ENCODE measurements at regions not wholly inside any gene's neighbourhood (a gene's known extent, or its start where the extent isn't known, plus 50 kb on each side); places are given as distances from the start of the nearest gene placed in this dataset.

DNA sequence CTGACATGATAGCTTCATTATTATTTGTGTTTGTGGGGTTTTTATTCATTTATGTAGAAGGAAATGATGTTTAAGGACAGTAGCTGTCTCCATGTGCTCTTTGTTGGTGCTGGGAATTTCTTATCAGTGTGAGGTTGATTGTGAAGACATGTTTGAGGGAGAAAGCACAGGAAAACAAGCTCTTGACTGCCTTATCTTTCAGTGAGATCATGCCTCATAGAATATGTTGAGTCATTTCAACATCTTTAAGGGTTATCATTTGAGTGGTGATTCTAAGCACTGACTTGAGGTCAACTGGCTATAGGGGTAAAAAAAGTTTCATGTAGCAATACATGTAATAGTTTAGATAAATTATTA lies 405.1 kb upstream of the ADAMTS5 start:
- ChIA-PET CTCF (no interaction called here), POLR2A (no interaction called here)
- peak in 1 of 2 experiments; percentile 12 for DNase-seq
- no peaks in the 10 kb centered on the region for H3K36me3 Mint-ChIP-seq (ENCODE audit: insufficient read depth, unreplicated experiment)
- H3K9me3 Mint-ChIP-seq (ENCODE audit: unreplicated experiment), result no peaks in the 10 kb centered on the region
- H3K4me1 ChIP-seq, result peaks cover 32% of the 10 kb centered on the region
- TF ChIP-seq, protein P1, sequence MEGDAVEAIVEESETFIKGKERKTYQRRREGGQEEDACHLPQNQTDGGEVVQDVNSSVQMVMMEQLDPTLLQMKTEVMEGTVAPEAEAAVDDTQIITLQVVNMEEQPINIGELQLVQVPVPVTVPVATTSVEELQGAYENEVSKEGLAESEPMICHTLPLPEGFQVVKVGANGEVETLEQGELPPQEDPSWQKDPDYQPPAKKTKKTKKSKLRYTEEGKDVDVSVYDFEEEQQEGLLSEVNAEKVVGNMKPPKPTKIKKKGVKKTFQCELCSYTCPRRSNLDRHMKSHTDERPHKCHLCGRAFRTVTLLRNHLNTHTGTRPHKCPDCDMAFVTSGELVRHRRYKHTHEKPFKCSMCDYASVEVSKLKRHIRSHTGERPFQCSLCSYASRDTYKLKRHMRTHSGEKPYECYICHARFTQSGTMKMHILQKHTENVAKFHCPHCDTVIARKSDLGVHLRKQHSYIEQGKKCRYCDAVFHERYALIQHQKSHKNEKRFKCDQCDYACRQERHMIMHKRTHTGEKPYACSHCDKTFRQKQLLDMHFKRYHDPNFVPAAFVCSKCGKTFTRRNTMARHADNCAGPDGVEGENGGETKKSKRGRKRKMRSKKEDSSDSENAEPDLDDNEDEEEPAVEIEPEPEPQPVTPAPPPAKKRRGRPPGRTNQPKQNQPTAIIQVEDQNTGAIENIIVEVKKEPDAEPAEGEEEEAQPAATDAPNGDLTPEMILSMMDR (IDR thresholded peaks at IDR 0.05; ENCODE audit: insufficient read depth in 1 of 2, low read depth in 1 of 2, low read length in 1 of 2, severe bottlenecking in 1 of 2, unreplicated experiment in 1 of 2), result no peak
- no peaks in the 10 kb centered on the region for H3K9me3 ChIP-seq
- H3K27me3 Mint-ChIP-seq (ENCODE audit: insufficient read depth, unreplicated experiment), result no peaks in the 10 kb centered on the region
- no peak overlapping the region for H3K4me3 Mint-ChIP-seq (ENCODE audit: unreplicated experiment)
- peaks cover 16% of the 10 kb centered on the region for H3K4me1 Mint-ChIP-seq (ENCODE audit: low read depth, unreplicated experiment)
- no peak overlapping the region for H3K4me3 ChIP-seq (ENCODE audit: low read depth, low read length)
- intact Hi-C loops (cut with micrococcal nuclease; ENCODE audit: unreplicated experiment), result no loop called here
- no TSS peak for BruUV-seq (replicated peaks)
- no peaks in the 10 kb centered on the region for H3K36me3 ChIP-seq (ENCODE audit: control insufficient read depth, insufficient read depth, low read length)
- no peaks in the 10 kb centered on the region for H3K27me3 ChIP-seq (replicated peaks; ENCODE audit: control insufficient read depth, insufficient read depth, low read length)
- peak overlapping the region; percentile 60 for H3K27ac Mint-ChIP-seq (ENCODE audit: unreplicated experiment)

DNA sequence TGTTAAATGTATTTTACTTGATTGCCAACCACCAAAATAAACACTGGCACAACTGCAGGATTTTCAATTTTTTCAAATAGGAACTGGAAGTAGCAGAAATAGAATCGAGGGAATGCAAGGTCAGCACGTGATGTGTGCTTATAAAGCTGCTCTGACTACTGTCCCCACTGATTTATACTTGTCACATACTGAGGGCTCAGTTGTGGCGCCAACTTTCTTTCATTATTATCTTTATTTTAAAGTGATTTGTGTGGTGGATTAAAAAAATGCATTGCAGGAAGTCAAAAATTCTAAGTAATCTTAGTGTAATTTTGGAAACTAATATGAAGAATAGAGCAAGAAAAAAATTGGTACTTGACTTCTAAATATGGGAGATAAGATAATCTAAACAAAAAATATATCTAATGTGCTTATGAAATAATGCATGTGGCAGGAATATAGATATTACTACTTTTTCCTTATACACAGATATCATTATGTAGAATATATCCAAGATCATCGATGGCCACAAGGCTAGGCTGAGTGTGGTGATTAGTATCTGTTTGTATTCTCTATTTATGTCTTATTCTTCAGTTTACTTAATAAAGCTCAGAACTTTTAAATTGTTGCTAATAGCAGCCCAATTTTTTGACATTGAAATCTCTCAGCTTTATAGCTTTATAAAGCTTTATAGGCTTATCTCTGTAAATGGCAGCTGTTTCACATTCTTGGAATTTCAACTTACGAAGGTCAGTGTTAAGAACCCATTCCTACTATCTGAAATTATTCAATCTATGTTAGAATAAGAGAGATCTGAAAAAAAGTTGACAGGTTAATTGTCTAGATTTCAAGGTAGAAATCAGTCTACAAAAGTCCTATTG lies 404.5 kb upstream of the ADAMTS5 start:
- BruUV-seq (replicated peaks), result no TSS peak
- Mint-ChIP-seq H3K4me3 (ENCODE audit: unreplicated experiment) (no peak overlapping the region), H3K4me1 (ENCODE audit: low read depth, unreplicated experiment) (peaks cover 16% of the 10 kb centered on the region), H3K9me3 (ENCODE audit: unreplicated experiment) (no peaks in the 10 kb centered on the region), H3K27ac (ENCODE audit: unreplicated experiment) (peak overlapping the region; percentile 60), H3K27me3 (ENCODE audit: insufficient read depth, unreplicated experiment) (no peaks in the 10 kb centered on the region), H3K36me3 (ENCODE audit: insufficient read depth, unreplicated experiment) (no peaks in the 10 kb centered on the region)
- H3K27me3 ChIP-seq (replicated peaks; ENCODE audit: control insufficient read depth, insufficient read depth, low read length), result no peaks in the 10 kb centered on the region
- H3K36me3 ChIP-seq (ENCODE audit: control insufficient read depth, insufficient read depth, low read length), result no peaks in the 10 kb centered on the region
- no peak for DNase-seq
- peaks cover 37% of the 10 kb centered on the region for H3K4me1 ChIP-seq
- intact Hi-C loops (cut with micrococcal nuclease; ENCODE audit: unreplicated experiment), result no loop called here
- POLR2A ChIA-PET, result no interaction called here
- TF ChIP-seq, protein P1 (IDR thresholded peaks at IDR 0.05; ENCODE audit: insufficient read depth in 1 of 2, low read depth in 1 of 2, low read length in 1 of 2, severe bottlenecking in 1 of 2, unreplicated experiment in 1 of 2), result no peak
- H3K9me3 ChIP-seq, result no peaks in the 10 kb centered on the region
- CTCF ChIA-PET, result no interaction called here
- H3K4me3 ChIP-seq (ENCODE audit: low read depth, low read length), result no peak overlapping the region

GRCh38 chr21:27369978-27370571 lies 403.2 kb upstream of the ADAMTS5 start:
- intact Hi-C loops (cut with micrococcal nuclease; ENCODE audit: unreplicated experiment), result loop anchor here (10.0 kb wide), 2 partner anchors 105 to 515 kb away; no protein-coding TSS in a partner anchor
- H3K36me3 ChIP-seq (ENCODE audit: control insufficient read depth, insufficient read depth, low read length), result no peaks in the 10 kb centered on the region
- no peak for DNase-seq
- ChIA-PET POLR2A (no interaction called here), CTCF (no interaction called here)
- H3K36me3 Mint-ChIP-seq (ENCODE audit: insufficient read depth, unreplicated experiment), result no peaks in the 10 kb centered on the region
- H3K27ac Mint-ChIP-seq (ENCODE audit: unreplicated experiment), result no peak overlapping the region
- H3K4me3 ChIP-seq (ENCODE audit: low read depth, low read length), result no peak overlapping the region
- H3K4me3 Mint-ChIP-seq (ENCODE audit: unreplicated experiment), result no peak overlapping the region
- H3K4me1 ChIP-seq, result peaks cover 34% of the 10 kb centered on the region
- H3K9me3 ChIP-seq, result no peaks in the 10 kb centered on the region
- H3K4me1 Mint-ChIP-seq (ENCODE audit: low read depth, unreplicated experiment), result peaks cover 16% of the 10 kb centered on the region
- no peaks in the 10 kb centered on the region for H3K27me3 Mint-ChIP-seq (ENCODE audit: insufficient read depth, unreplicated experiment)
- BruUV-seq (replicated peaks), result no TSS peak
- H3K9me3 Mint-ChIP-seq (ENCODE audit: unreplicated experiment), result no peaks in the 10 kb centered on the region
- no peaks in the 10 kb centered on the region for H3K27me3 ChIP-seq (replicated peaks; ENCODE audit: control insufficient read depth, insufficient read depth, low read length)
- TF ChIP-seq, protein P1 (IDR thresholded peaks at IDR 0.05; ENCODE audit: insufficient read depth in 1 of 2, low read depth in 1 of 2, low read length in 1 of 2, severe bottlenecking in 1 of 2, unreplicated experiment in 1 of 2), result no peak

All from Caco-2 (cell line).